LoVo (cell line): ENCODE measurements at regions not wholly inside any gene's neighbourhood (a gene's known extent, or its start where the extent isn't known, plus 50 kb on each side); places are given as distances from the start of the nearest gene placed in this dataset.

Source experiments
- DNase-seq: peaks from one replicate; pipeline ENCODE4 v3.0.0-alpha.2; 2016; ENCODE audit warnings: low spot score

- DNase-seq: no peak
Measured at GRCh38 chr13:73251626-73252265, 192.9 kb downstream of the KLF5 start.

DNA sequence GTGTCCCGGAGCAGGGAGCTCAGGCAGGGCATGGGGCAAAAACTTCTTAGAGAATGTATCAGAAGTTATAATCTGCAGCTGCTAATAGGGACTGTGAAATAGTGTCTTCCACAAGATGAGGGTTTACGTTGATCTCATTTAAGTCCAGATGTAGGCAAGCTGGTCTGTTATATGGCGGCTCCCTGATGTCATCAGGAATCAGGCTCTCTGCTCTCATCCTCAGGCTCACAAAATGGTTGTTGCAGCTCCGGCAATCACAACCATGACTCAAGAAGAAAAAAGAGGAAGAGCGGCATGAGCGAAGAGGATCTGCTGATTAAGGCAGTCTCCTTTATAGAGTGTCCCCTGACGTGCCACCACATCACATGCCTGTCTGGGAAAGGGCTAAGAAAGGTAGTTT lies 191.3 kb downstream of the KLF5 start:
- DNase-seq: no peak

DNA sequence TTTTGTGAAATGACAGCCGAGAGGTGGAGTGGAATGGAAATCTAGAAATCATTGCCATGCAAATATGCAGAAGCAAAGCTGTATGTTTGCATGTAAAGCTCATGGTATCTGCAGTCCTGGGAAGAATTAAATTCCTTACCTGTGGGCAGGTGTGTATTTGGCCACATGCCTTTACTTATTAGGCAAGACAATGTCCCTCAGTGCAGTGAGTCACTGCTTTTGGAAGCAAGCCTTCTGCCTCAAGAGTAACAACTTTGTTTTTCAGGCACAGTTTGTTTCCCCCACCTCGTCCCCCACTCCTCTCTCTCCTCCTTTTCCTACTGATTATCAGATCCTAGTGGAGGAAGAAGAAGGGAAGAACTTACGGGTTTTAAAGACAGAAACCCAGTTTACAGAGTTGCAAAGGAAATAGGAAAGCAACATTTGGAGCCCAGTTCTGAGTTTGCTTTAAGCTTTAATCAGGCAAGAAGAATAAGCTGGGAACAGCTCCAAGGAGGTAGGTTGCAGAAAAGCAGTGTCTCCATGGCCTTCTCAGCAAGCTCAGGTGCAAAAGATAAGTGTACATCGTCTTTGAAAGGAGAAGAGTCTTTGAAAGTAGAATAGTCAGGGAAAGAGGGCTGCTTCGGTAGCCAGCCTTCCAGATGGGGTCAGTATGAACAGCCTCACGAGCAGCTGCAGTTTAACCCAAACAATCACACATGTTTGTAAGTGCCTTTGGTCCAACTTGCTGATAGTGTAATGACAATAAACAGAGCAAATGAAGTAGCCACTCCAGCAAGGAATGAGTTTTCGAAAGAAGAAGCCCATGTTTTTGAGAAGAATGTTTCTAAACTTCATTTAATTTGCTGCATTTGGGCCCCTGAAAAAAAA lies 190.1 kb downstream of the KLF5 start:
- peak; percentile 79 for DNase-seq

- DNase-seq: no peak
Measured at GRCh38 chr13:73248154-73248553, 189.3 kb downstream of the KLF5 start.

DNA sequence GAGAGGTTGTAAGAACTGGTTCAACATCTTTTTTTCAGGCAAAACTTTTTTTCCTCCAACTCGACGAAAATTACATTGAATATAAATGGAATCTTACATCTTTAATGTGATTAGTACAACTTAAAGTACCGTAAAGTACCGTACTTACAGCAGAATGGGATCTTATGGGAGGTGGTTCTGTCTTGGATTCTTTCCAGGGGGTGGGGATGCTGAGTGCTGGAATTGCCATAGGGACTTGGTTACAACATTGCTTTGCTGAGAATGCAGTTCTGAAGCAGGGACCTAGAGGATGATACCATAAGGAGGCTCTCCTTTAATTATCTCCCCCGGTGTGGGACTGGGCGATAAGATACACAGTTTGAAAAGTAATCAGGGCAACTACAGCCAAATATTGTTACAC lies 186.4 kb downstream of the KLF5 start:
- DNase-seq: no peak

DNA sequence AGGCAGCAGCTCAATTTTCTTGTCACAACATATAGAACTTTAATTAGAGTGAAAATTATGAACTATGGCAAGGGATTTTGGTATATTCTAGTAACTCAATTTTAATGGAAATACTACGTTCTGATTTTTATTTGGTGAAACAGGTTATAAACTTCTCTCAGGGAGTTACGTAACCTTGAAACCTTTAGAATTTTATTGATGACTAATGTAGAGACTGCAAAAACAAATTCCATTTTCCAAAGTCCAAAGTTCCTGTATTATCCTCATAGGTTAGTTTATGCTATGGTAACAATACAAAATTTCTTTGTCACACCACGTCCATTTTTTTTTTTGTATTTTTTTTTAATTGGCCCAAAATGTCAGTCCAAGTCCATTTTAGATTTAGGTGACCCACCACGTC lies 185.7 kb downstream of the KLF5 start:
- DNase-seq: peak; percentile 44

DNA sequence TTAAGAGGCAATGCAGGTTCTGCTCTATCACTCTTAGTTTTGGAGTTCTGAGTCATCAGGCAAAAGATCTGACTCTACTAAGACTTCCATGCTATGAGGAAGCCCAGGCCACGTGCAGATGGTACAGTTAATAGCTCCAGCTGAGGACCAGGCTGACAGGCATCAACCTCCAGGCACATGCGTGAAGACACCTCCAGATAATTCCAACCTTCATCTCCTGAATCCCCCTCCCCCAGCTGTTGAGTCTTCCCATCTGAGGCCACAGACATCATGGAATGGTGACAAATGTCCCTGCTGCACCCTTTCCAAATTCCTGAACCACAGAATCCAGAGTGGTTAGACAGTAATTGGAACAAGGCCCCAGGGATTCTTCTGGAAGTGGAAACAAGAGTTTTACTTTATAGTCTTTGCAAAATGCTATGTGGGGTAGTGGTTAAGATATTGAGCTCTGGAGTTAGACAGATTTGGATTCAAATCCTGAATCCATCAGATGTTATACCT lies 183.8 kb downstream of the KLF5 start:
- no peak for DNase-seq

DNA sequence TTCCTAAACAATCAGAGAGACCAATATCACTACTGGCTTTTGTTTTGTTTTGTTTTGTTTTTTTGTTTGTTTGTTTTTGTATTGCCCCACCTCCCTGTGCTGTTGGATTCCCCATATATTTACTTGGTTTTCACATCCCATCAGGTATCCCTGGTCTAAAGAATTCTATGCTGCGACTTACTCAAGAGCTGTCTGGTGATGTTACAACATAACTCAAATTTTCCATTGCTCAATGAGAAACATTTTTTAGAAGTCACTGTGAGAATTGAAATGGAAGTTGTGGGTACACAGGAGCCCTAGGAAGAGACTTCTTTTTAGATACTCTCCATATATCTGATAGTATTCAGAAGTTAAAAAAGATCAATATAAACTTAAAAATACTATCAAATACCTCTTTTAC lies 181.4 kb downstream of the KLF5 start:
- DNase-seq: no peak

- DNase-seq: peak; percentile 26
Measured at GRCh38 chr13:73235385-73235784, 176.6 kb downstream of the KLF5 start.

DNA sequence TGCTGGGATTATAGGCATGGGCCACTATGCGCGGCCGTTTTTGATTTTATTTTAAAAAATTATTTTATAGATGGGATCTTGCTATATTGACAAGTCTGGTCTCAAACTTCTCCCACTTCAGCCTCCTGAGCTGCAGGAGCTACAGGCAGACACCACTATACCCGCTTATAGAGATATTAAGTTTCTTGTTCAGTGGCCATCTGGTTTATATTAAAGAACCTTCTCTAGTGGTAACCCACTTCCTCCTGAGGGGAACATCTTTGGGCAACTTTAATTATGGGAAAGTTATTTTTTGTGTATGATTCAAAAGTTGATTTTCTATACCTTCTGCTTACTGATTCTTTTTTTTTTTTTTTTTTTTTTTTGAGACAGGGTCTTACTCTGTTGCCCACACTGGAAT lies 172.7 kb downstream of the KLF5 start:
- DNase-seq: no peak

DNA sequence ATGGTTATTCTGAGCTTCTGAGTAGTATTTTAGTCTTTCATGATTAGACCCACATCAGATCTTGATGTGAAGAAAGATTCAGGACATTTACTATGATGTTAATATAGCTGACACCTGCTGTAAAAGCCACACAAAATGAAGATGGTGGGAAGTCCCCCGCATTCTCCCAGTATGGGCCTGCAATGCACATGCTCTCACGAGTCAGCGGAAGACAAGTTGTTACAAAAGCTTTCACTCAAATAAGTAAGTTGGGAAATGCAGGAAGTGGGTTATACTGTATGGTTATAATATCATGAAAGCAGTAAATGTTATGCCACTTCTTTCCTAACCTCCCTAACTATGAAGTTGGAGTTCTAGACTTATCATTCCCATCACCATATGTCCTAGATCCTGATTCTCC lies 171.9 kb downstream of the KLF5 start:
- no peak for DNase-seq

DNA sequence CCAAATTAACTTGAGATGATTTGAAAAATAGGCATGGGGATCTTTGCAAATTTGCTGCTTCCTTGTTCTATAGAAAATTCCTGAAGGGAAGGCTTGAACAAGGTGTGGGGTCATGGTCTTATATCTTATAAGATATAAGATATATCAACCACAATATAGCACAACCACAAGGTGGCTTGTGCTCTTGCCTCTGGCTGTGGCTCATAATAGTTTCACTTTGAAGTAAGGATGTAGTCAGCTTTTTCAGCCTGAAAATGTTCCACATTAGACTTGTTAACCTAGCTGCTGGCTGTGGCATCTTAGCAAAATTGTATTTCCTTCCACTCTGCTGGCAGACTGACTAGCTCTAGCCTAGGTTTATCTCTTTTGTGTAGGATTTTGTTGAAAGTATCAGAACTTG lies 169.7 kb downstream of the KLF5 start:
- peak; percentile 46 for DNase-seq

- DNase-seq: no peak
Measured at GRCh38 chr13:73225990-73226389, 167.2 kb downstream of the KLF5 start.

DNA sequence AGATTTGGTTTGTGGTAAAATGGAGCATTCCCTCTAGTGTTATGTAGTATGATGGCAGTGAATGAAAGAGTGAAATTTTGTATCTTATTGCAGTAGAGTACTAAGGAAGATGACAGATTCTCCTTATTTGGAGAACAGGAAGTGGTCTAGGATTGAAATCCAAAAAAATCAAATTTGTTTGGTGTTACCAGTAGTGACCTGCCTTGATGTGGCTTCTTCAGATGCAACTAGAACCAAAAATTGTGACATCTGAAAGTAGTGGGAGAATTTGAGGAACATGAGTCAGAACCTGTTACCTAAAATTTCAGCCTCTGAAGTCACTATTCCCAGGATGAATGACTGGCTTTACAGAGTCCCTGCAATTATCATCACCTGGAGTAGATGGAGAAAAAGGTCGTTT lies 165.9 kb downstream of the KLF5 start:
- DNase-seq: peak; percentile 53

DNA sequence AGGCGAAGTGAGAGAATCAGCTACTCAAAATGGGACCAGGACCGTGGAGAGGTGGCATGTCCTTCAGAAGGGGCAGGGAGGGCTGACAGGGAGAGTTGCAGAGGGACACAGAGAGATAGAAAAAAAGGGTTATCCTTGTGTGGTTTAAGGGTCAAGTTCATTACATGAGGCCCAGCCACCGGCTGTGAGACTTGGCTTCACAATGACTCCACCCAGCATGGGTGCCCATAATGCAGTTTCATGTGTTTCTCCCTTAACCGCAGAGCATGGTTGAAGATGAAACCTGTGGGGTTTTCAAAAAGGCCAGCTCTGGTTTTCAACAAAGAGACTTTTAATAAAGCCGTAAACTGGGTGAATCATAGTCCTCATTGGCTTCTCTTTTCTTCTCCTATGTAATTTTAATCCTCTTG lies 164.6 kb downstream of the KLF5 start:
- DNase-seq: peak; percentile 63

- peak; percentile 34 for DNase-seq
Measured at GRCh38 chr13:73222627-73223305, 164.0 kb downstream of the KLF5 start.

DNA sequence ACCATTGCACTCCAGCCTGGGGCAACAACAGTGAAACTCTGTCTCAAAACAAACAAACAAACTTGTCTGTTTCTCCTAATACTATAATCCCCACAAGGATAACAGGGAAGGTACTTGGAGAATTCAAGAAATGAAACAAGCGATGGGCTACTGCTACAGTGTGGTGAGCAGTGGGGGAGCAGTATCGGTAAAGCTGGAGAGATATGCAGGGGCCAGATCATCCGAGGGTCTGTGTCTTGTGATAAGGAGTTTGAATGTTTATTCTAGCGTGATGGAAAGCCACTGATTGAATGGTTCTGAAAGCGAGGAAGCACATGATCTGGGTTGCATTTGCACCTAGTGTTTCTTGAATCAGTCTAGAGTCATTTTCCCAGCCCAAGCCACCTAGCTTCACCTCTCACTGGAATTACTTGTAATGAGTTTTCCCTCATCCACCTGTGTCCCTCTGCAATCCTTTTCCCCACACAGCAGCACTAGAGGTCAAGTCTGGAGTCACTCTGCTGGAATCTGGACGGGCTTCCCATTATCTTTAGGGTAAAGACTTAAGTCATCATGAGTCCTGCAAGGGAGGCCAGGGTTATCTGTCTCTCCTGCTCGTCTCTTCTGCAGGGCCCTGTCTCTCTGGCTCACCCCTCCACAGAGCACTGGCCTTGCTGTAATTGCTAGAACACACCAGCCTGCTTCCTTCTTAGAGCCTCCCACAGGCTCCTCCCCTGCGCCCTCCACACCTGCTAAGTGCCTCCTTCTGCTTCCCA lies 162.3 kb downstream of the KLF5 start:
- DNase-seq: peak; percentile 22

DNA sequence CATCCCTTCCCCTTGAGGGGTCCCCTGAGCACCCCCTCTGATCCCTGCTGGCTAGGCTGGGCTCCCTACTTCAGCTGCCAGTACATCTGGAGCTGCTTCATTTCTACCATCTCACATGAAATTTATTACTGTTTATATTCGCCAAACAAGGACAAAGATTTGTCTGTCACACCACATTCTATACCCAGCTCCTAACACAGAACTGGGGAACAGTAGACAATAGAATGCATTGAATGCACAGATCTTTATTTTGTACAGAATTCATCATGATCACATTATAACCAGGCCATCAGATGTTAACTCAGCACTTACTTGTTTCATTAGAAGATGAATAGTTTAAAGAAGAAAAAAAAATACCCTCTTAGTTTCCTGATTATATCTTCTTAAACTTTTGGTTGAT lies 159.4 kb downstream of the KLF5 start:
- no peak for DNase-seq

DNA sequence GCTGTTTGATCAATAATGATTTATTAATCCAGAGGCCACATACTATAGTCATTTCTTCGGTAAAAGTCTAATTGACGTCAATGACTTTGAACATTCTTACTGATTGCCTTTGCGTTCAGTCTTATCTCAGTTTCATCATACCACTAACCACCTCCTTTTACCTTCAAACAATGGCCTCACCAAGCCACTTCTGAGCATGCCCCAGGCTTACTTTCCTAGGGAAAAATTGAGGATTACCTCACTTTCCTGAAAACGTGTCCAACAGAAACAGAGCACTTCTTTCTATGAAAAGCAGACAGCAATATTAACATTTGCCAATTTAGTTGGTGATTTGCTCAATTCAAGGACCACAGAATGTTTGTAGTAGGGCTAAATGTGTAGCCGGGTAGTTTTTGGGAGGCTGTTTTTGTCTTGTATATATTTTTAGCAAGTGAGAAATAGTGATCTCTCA lies 157.6 kb downstream of the KLF5 start:
- peak; percentile 32 for DNase-seq

DNA sequence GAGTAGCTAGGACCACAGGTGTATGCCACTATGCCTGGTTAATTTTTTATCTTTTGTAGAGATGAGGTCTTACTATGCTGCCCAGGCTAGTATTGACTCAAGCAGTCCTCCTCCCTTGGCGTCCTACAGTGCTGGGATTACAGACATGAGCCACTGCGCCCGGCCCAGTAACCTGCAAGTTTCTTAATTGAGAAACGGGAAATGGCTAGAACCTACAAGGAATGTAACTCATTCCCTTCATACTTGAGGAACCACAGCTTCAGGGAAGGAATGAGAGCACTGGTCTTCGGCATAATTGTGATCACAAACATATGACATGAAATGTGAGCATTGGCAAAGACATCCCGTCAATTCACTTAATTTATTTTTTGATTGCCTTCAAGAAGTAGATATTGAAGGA lies 157.0 kb downstream of the KLF5 start:
- DNase-seq: peak; percentile 65

GRCh38 chr13:73212482-73212881 lies 153.7 kb downstream of the KLF5 start:
- DNase-seq: no peak
